ENCODE measurements at regions not wholly inside any gene's neighbourhood (a gene's known extent, or its start where the extent isn't known, plus 50 kb on each side); places are given as distances from the start of the nearest gene placed in this dataset.
A peak's percentile ranks its signal among the peaks of the same experiment; 100 is the strongest.

GRCh38 chr11:128089962-128090361 is 497.4 kb downstream of the ETS1 start:
- in situ Hi-C loops (cut with MboI; ENCODE audit: low pct_unique_long_range_greater_than_20kb, low sequenced_read_pairs) = no loop called here
- DNase-seq = no peak

- DNase-seq = no peak
- in situ Hi-C loops (cut with MboI; ENCODE audit: low pct_unique_long_range_greater_than_20kb, low sequenced_read_pairs) = no loop called here
Observed at GRCh38 chr11:128086794-128087193, 500.6 kb downstream of the ETS1 start.

- no peak for DNase-seq
- in situ Hi-C loops (cut with MboI; ENCODE audit: low pct_unique_long_range_greater_than_20kb, low sequenced_read_pairs) = no loop called here
Observed at GRCh38 chr11:128085276-128085675, 502.1 kb downstream of the ETS1 start.

- in situ Hi-C loops (cut with MboI; ENCODE audit: low pct_unique_long_range_greater_than_20kb, low sequenced_read_pairs) = no loop called here
- DNase-seq = no peak
Observed at GRCh38 chr11:128082574-128082973, 504.8 kb downstream of the ETS1 start.

- DNase-seq = no peak
- in situ Hi-C loops (cut with MboI; ENCODE audit: low pct_unique_long_range_greater_than_20kb, low sequenced_read_pairs) = no loop called here
Observed at GRCh38 chr11:128069665-128070064, 517.7 kb downstream of the ETS1 start.

- DNase-seq = no peak
- in situ Hi-C loops (cut with MboI; ENCODE audit: low pct_unique_long_range_greater_than_20kb, low sequenced_read_pairs) = no loop called here
Observed at GRCh38 chr11:128067780-128068179, 519.6 kb downstream of the ETS1 start.

- in situ Hi-C loops (cut with MboI; ENCODE audit: low pct_unique_long_range_greater_than_20kb, low sequenced_read_pairs) = no loop called here
- DNase-seq = no peak
Observed at GRCh38 chr11:128066399-128066798, 521.0 kb downstream of the ETS1 start.

- no peak for DNase-seq
- in situ Hi-C loops (cut with MboI; ENCODE audit: low pct_unique_long_range_greater_than_20kb, low sequenced_read_pairs) = no loop called here
Observed at GRCh38 chr11:128061281-128061871, 526.0 kb downstream of the ETS1 start.

- in situ Hi-C loops (cut with MboI; ENCODE audit: low pct_unique_long_range_greater_than_20kb, low sequenced_read_pairs) = no loop called here
- DNase-seq = no peak
Observed at GRCh38 chr11:128058580-128059208, 528.7 kb downstream of the ETS1 start.

- in situ Hi-C loops (cut with MboI; ENCODE audit: low pct_unique_long_range_greater_than_20kb, low sequenced_read_pairs) = no loop called here
- DNase-seq = no peak
Observed at GRCh38 chr11:128057786-128058395, 529.5 kb downstream of the ETS1 start.

- DNase-seq = no peak
- in situ Hi-C loops (cut with MboI; ENCODE audit: low pct_unique_long_range_greater_than_20kb, low sequenced_read_pairs) = no loop called here
Observed at GRCh38 chr11:128055576-128056217, 531.7 kb downstream of the ETS1 start.

- no peak for DNase-seq
- in situ Hi-C loops (cut with MboI; ENCODE audit: low pct_unique_long_range_greater_than_20kb, low sequenced_read_pairs) = no loop called here
Observed at GRCh38 chr11:128053981-128054931, 533.1 kb downstream of the ETS1 start.

GRCh38 chr11:128052912-128053641 is 534.3 kb downstream of the ETS1 start:
- in situ Hi-C loops (cut with MboI; ENCODE audit: low pct_unique_long_range_greater_than_20kb, low sequenced_read_pairs) = no loop called here
- peak; percentile 2 for DNase-seq

GRCh38 chr11:128048121-128048520 is 539.2 kb downstream of the ETS1 start:
- in situ Hi-C loops (cut with MboI; ENCODE audit: low pct_unique_long_range_greater_than_20kb, low sequenced_read_pairs) = no loop called here

GRCh38 chr11:128047026-128047425 is 540.3 kb downstream of the ETS1 start:
- in situ Hi-C loops (cut with MboI; ENCODE audit: low pct_unique_long_range_greater_than_20kb, low sequenced_read_pairs) = no loop called here
- DNase-seq = no peak

More at GRCh38 chr11:128048121-128048520, 539.2 kb downstream of the ETS1 start:
- no peak for DNase-seq

- DNase-seq = no peak
- in situ Hi-C loops (cut with MboI; ENCODE audit: low pct_unique_long_range_greater_than_20kb, low sequenced_read_pairs) = no loop called here
Observed at GRCh38 chr11:128046213-128046612, 541.1 kb downstream of the ETS1 start.

- DNase-seq = no peak
- in situ Hi-C loops (cut with MboI; ENCODE audit: low pct_unique_long_range_greater_than_20kb, low sequenced_read_pairs) = no loop called here
Observed at GRCh38 chr11:128045094-128045725, 542.1 kb downstream of the ETS1 start.

GRCh38 chr11:128042290-128042751 is 545.0 kb downstream of the ETS1 start:
- DNase-seq = no peak
- in situ Hi-C loops (cut with MboI; ENCODE audit: low pct_unique_long_range_greater_than_20kb, low sequenced_read_pairs) = no loop called here

All from KBM-7 (cell line).